ENCODE measurements at regions not wholly inside any gene's neighbourhood (a gene's known extent, or its start where the extent isn't known, plus 50 kb on each side); places are given as distances from the start of the nearest gene placed in this dataset.
"Not testable (repeated sequence)": the region's sequence is repeated elsewhere in the genome, so short reads cannot be mapped to it uniquely, and the experiment has no call there.

- TF ChIP-seq CTCF (IDR thresholded peaks at IDR 0.05; ENCODE audit: insufficient read depth, low read length), result no peak
- no peak overlapping the region for H3K4me3 ChIP-seq (ENCODE audit: low read depth, low read length)
- no peak for DNase-seq (ENCODE audit: low read depth)
Observed at GRCh38 chr14:105879503-105879866, 353.1 kb downstream of the TMEM121 start.

- DNase-seq (ENCODE audit: low read depth), result no peak
- no peak overlapping the region for H3K4me3 ChIP-seq (ENCODE audit: low read depth, low read length)
- TF ChIP-seq CTCF (IDR thresholded peaks at IDR 0.05; ENCODE audit: insufficient read depth, low read length), result no peak
Observed at GRCh38 chr14:105879867-105880561, 353.6 kb downstream of the TMEM121 start.

- no peak for DNase-seq (ENCODE audit: low read depth)
- no peak for TF ChIP-seq CTCF (IDR thresholded peaks at IDR 0.05; ENCODE audit: insufficient read depth, low read length)
- no peak overlapping the region for H3K4me3 ChIP-seq (ENCODE audit: low read depth, low read length)
Observed at GRCh38 chr14:105880616-105881015, 354.2 kb downstream of the TMEM121 start.

- no peak for DNase-seq (ENCODE audit: low read depth)
- TF ChIP-seq CTCF (IDR thresholded peaks at IDR 0.05; ENCODE audit: insufficient read depth, low read length), result no peak
- H3K4me3 ChIP-seq (ENCODE audit: low read depth, low read length), result no peak overlapping the region
Observed at GRCh38 chr14:105881021-105881930, 354.9 kb downstream of the TMEM121 start.

- H3K4me3 ChIP-seq (ENCODE audit: low read depth, low read length); DNase-seq (ENCODE audit: low read depth): not testable (repeated sequence)
Observed at GRCh38 chr14:105882011-105882410, 355.6 kb downstream of the TMEM121 start.

GRCh38 chr14:105882626-105883025 lies 356.2 kb downstream of the TMEM121 start:
- TF ChIP-seq CTCF (IDR thresholded peaks at IDR 0.05; ENCODE audit: insufficient read depth, low read length), result no peak
- DNase-seq (ENCODE audit: low read depth), result no peak

More at GRCh38 chr14:105882626-105883025, 356.2 kb downstream of the TMEM121 start:
- no peak overlapping the region for H3K4me3 ChIP-seq (ENCODE audit: low read depth, low read length)
